ENCODE measurements at regions not wholly inside any gene's neighbourhood (a gene's known extent, or its start where the extent isn't known, plus 50 kb on each side); places are given as distances from the start of the nearest gene placed in this dataset.

- no peaks in the 10 kb centered on the region for H3K9me3 ChIP-seq
- TF ChIP-seq POLR2A (IDR thresholded peaks at IDR 0.05) (no peak), CTCF (IDR thresholded peaks at IDR 0.05 in 4 of 5, conservative IDR thresholded peaks at IDR 0.05 in 1 of 5) (no peak)
- intact Hi-C loops (cut with DNase I; ENCODE audit: low total_unique reads): no loop called here
- no peak overlapping the region for H3K27ac ChIP-seq
- H3K4me3 ChIP-seq: no peak overlapping the region
- DNase-seq (no peak), ATAC-seq (no peak)
- in situ Hi-C loops (cut with MboI; ENCODE audit: low sequenced_read_pairs in 4 of 4): no loop called here
- no peaks in the 10 kb centered on the region for H3K4me1 ChIP-seq
- H3K36me3 ChIP-seq: no peaks in the 10 kb centered on the region
- H3K27me3 ChIP-seq: no peaks in the 10 kb centered on the region
Observed at GRCh38 chr5:106028314-106028713, 1642.4 kb downstream of the EFNA5 start.

- Histone ChIP-seq H3K27ac (no peak overlapping the region), H3K9me3 (no peaks in the 10 kb centered on the region), H3K4me1 (no peaks in the 10 kb centered on the region), H3K4me3 (no peak overlapping the region), H3K27me3 (no peaks in the 10 kb centered on the region), H3K36me3 (no peaks in the 10 kb centered on the region)
- no peak for TF ChIP-seq CTCF (IDR thresholded peaks at IDR 0.05 in 4 of 5, conservative IDR thresholded peaks at IDR 0.05 in 1 of 5)
- no peak for TF ChIP-seq POLR2A (IDR thresholded peaks at IDR 0.05)
- in situ Hi-C loops (cut with MboI; ENCODE audit: low sequenced_read_pairs in 4 of 4) (no loop called here), intact Hi-C loops (cut with DNase I; ENCODE audit: low total_unique reads) (no loop called here)
- ATAC-seq (no peak), DNase-seq (no peak)
Observed at GRCh38 chr5:106020894-106021293, 1649.8 kb downstream of the EFNA5 start.

- no peaks in the 10 kb centered on the region for H3K27me3 ChIP-seq
- no peak overlapping the region for H3K4me3 ChIP-seq
- no peaks in the 10 kb centered on the region for H3K36me3 ChIP-seq
- in situ Hi-C loops (cut with MboI; ENCODE audit: low sequenced_read_pairs in 4 of 4): no loop called here
- DNase-seq (no peak), ATAC-seq (no peak)
- no peaks in the 10 kb centered on the region for H3K9me3 ChIP-seq
- TF ChIP-seq POLR2A (IDR thresholded peaks at IDR 0.05) (no peak), CTCF (IDR thresholded peaks at IDR 0.05 in 4 of 5, conservative IDR thresholded peaks at IDR 0.05 in 1 of 5) (no peak)
- no peak overlapping the region for H3K27ac ChIP-seq
- H3K4me1 ChIP-seq: no peaks in the 10 kb centered on the region
- intact Hi-C loops (cut with DNase I; ENCODE audit: low total_unique reads): no loop called here
Observed at GRCh38 chr5:106019261-106019660, 1651.5 kb downstream of the EFNA5 start.

- Histone ChIP-seq H3K27me3 (no peaks in the 10 kb centered on the region), H3K4me1 (no peaks in the 10 kb centered on the region), H3K36me3 (no peaks in the 10 kb centered on the region), H3K27ac (no peak overlapping the region), H3K4me3 (no peak overlapping the region), H3K9me3 (no peaks in the 10 kb centered on the region)
- DNase-seq (no peak), ATAC-seq (no peak)
- in situ Hi-C loops (cut with MboI; ENCODE audit: low sequenced_read_pairs in 4 of 4): no loop called here
- no peak for TF ChIP-seq CTCF (IDR thresholded peaks at IDR 0.05 in 4 of 5, conservative IDR thresholded peaks at IDR 0.05 in 1 of 5)
- no peak for TF ChIP-seq POLR2A (IDR thresholded peaks at IDR 0.05)
- intact Hi-C loops (cut with DNase I; ENCODE audit: low total_unique reads): no loop called here
Observed at GRCh38 chr5:106017243-106017857, 1653.4 kb downstream of the EFNA5 start.

- no peaks in the 10 kb centered on the region for H3K36me3 ChIP-seq
- TF ChIP-seq POLR2A (IDR thresholded peaks at IDR 0.05) (no peak), CTCF (IDR thresholded peaks at IDR 0.05 in 4 of 5, conservative IDR thresholded peaks at IDR 0.05 in 1 of 5) (no peak)
- no peaks in the 10 kb centered on the region for H3K4me1 ChIP-seq
- ATAC-seq: no peak
- no peaks in the 10 kb centered on the region for H3K27me3 ChIP-seq
- no peak for DNase-seq
- no peaks in the 10 kb centered on the region for H3K9me3 ChIP-seq
- intact Hi-C loops (cut with DNase I; ENCODE audit: low total_unique reads): no loop called here
- no peak overlapping the region for H3K27ac ChIP-seq
- in situ Hi-C loops (cut with MboI; ENCODE audit: low sequenced_read_pairs in 4 of 4): no loop called here
- no peak overlapping the region for H3K4me3 ChIP-seq
Observed at GRCh38 chr5:106014262-106014661, 1656.5 kb downstream of the EFNA5 start.
